Hypothalamus (tissue), 51 donors: ENCODE measurements at regions not wholly inside any gene's neighbourhood (a gene's known extent, or its start where the extent isn't known, plus 50 kb on each side); places are given as distances from the start of the nearest gene placed in this dataset.
"Not testable (repeated sequence)": the region's sequence is repeated elsewhere in the genome, so short reads cannot be mapped to it uniquely, and the experiment has no call there.

Source experiments
- DNase-seq, 51 donors: peaks; one replicate each; lab custom pipeline; 2025; lab: John Stamatoyannopoulos, UW

GRCh38 chr6:130494729-130495128 is 128.9 kb downstream of the TMEM200A start:
- DNase-seq: no peak

GRCh38 chr6:130500693-130501092 is 134.9 kb downstream of the TMEM200A start:
- DNase-seq: no peak

- DNase-seq: no peak
These were observed 137.3 kb downstream of the TMEM200A start for GRCh38 chr6:130503146-130503545.

GRCh38 chr6:130505808-130506598 is 140.2 kb downstream of the TMEM200A start:
- no peak for DNase-seq

- DNase-seq: not testable (repeated sequence)
These were observed 141.3 kb downstream of the TMEM200A start for GRCh38 chr6:130507005-130507665.

GRCh38 chr6:130507666-130508028 is 141.8 kb downstream of the TMEM200A start:
- no peak for DNase-seq

- DNase-seq: no peak
These were observed 148.0 kb downstream of the TMEM200A start for GRCh38 chr6:130513770-130514169.

GRCh38 chr6:130514712-130515111 is 148.9 kb downstream of the TMEM200A start:
- DNase-seq: no peak

GRCh38 chr6:130515306-130515705 is 149.5 kb downstream of the TMEM200A start:
- no peak for DNase-seq

- DNase-seq: no peak
These were observed 150.8 kb downstream of the TMEM200A start for GRCh38 chr6:130516604-130517003.

GRCh38 chr6:130517444-130517931 is 151.7 kb downstream of the TMEM200A start:
- DNase-seq: peak in 1 of 51 donors; percentile 43

- no peak for DNase-seq
These were observed 152.8 kb downstream of the TMEM200A start for GRCh38 chr6:130518588-130518987.

- DNase-seq: no peak
These were observed 154.4 kb downstream of the TMEM200A start for GRCh38 chr6:130520221-130520620.

- DNase-seq: no peak
These were observed 155.0 kb downstream of the TMEM200A start for GRCh38 chr6:130520801-130521200.

GRCh38 chr6:130524552-130524951 is 158.7 kb downstream of the TMEM200A start:
- no peak for DNase-seq

GRCh38 chr6:130525408-130525807 is 159.6 kb downstream of the TMEM200A start:
- DNase-seq: peak in 1 of 51 donors; percentile 34

- no peak for DNase-seq
These were observed 160.6 kb downstream of the TMEM200A start for GRCh38 chr6:130526466-130526865.

- no peak for DNase-seq
These were observed 161.4 kb downstream of the TMEM200A start for GRCh38 chr6:130527173-130527572.

- DNase-seq: no peak
These were observed 163.8 kb downstream of the TMEM200A start for GRCh38 chr6:130529569-130530149.

GRCh38 chr6:130534627-130535026 is 168.8 kb downstream of the TMEM200A start:
- no peak for DNase-seq

GRCh38 chr6:130535242-130535641 is 169.4 kb downstream of the TMEM200A start:
- no peak for DNase-seq

- DNase-seq: no peak
These were observed 171.6 kb downstream of the TMEM200A start for GRCh38 chr6:130537447-130537846.
